ENCODE measurements at regions not wholly inside any gene's neighbourhood (a gene's known extent, or its start where the extent isn't known, plus 50 kb on each side); places are given as distances from the start of the nearest gene placed in this dataset.

- DNase-seq (ENCODE audit: low read depth), result no peak
These were observed 85.7 kb upstream of the COL13A1 start for GRCh38 chr10:69715899-69716606.

GRCh38 chr10:69716711-69717560 is 84.8 kb upstream of the COL13A1 start:
- DNase-seq (ENCODE audit: low read depth), result no peak

GRCh38 chr10:69718951-69719350 is 82.8 kb upstream of the COL13A1 start:
- DNase-seq (ENCODE audit: low read depth), result no peak

GRCh38 chr10:69721690-69722310 is 79.9 kb upstream of the COL13A1 start:
- peak; percentile 34 for DNase-seq (ENCODE audit: low read depth)

GRCh38 chr10:69723653-69724052 is 78.1 kb upstream of the COL13A1 start:
- DNase-seq (ENCODE audit: low read depth), result no peak

- no peak for DNase-seq (ENCODE audit: low read depth)
These were observed 74.9 kb upstream of the COL13A1 start for GRCh38 chr10:69726850-69727249.

- DNase-seq (ENCODE audit: low read depth), result peak; percentile 96
These were observed 73.3 kb upstream of the COL13A1 start for GRCh38 chr10:69728335-69728870.

- DNase-seq (ENCODE audit: low read depth), result no peak
These were observed 72.2 kb upstream of the COL13A1 start for GRCh38 chr10:69729326-69730048.

- no peak for DNase-seq (ENCODE audit: low read depth)
These were observed 71.2 kb upstream of the COL13A1 start for GRCh38 chr10:69730251-69731156.

DNA sequence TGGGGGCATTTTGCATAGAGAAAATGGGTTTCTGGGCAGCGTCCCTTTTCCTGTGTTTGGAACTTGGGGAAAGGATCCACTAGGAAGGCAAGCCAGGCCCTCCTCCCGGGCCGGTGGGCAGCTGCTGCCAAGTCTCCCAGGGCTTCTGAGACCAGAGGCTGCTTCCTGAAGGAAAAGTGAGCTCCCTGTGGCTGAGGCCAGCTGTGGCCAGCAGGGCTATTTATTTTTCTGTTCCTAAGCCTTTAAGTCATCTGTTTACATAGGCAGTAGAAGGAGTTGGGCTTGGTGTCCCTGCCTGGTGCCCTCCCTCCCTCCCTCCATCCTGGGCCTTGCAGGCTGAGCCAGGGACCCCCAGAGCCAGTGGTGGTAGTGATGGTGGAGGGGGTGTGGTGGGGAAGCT is 70.5 kb upstream of the COL13A1 start:
- peak; percentile 58 for DNase-seq (ENCODE audit: low read depth)

DNA sequence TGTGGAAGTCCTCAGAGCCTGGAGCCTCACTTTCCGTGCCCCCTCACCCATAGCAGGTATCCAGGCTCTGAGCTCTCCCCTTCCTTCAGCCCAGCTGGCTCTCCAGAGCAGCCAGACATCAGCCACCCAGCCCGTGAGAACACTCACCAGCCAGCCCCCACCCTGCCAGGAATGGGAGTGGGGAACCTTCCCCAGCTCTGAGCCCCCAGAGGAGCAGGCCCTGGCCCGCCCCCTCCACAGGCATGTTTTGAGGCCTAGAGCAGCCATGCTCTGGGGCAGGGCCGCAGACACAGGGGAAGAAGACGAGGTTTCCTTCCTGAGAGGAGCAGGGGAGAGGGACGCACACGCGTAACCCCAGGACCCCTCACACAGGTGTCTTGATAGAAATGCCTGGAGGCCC is 70.0 kb upstream of the COL13A1 start:
- no peak for DNase-seq (ENCODE audit: low read depth)

- no peak for DNase-seq (ENCODE audit: low read depth)
These were observed 69.4 kb upstream of the COL13A1 start for GRCh38 chr10:69732147-69732825.

DNA sequence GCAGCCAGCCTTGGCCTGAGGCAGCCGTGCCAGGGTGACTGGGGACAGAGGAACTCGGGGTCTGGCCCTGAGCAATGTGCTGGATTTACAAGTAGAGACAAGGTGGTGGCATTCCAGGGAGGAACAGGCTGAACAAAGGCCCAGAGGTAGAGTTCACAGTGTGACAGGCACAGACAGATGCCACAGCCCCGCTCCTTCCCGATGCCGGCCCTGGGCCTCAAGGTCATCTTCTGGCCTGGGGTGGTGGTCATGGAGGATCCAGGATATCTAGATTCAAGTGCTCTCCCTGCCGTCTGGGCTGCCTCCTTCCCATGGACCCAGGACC is 68.9 kb upstream of the COL13A1 start:
- DNase-seq (ENCODE audit: low read depth), result no peak

- peak; percentile 72 for DNase-seq (ENCODE audit: low read depth)
These were observed 67.9 kb upstream of the COL13A1 start for GRCh38 chr10:69733791-69734261.

GRCh38 chr10:69734416-69734796 is 67.3 kb upstream of the COL13A1 start:
- no peak for DNase-seq (ENCODE audit: low read depth)

- DNase-seq (ENCODE audit: low read depth), result peak; percentile 53
These were observed 66.8 kb upstream of the COL13A1 start for GRCh38 chr10:69734797-69735468.

DNA sequence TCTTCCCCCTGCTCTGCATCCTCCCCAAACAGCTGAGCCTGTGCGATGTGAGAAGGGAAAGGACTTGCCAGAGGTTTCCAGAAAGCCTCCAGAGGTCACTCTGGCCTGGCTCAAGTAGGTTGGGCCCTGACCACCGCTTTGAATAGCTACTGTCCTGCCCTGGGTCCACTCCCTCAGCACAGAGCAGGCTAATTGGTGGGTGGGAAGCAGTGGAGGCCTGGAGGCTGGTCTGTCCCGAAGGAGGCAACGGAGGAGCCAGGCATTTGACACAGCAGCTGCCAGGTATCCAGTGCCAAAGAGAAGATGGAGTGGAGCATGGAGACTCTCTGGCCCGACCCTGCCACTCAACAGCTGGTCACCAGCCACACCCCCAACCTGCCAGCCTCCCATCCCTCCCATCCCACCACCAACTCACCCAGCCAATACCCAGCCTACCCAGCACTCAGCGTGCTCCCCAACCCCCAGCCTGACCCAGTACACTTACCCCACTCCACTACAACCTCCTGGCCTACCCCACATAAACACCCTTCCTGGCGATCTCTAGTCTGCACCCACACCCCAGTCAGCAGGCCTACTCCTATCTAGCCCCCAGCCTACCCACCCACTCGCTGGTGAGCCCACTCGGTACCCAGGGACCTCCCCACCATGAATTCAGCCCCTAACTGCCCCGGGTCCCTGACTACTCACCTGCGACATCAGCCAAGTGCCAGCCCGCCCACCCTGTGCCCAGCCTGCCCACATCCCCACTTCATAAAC is 64.6 kb upstream of the COL13A1 start:
- no peak for DNase-seq (ENCODE audit: low read depth)

DNA sequence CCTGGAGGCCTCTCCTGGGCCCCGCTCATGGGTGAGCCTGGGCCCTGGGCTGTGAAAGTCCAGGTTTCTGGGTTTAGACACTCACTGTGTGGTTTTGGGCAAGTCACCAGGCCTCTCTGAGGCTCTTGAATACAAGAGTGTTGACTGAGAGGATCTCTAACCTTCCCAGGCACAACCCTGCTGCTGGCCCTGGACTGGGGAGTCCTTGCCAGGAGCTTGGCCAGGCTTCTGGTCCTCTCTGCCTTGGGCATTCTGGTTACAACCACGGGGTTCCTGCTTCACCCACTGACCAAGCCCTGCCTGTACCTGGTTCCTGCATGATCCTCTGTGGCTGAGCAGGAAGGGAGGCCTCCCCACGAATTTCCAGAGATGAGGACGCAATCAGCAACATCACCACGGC is 63.6 kb upstream of the COL13A1 start:
- DNase-seq (ENCODE audit: low read depth), result no peak

Measured in HT1080 (cell line).